ENCODE measurements at regions not wholly inside any gene's neighbourhood (a gene's known extent, or its start where the extent isn't known, plus 50 kb on each side); places are given as distances from the start of the nearest gene placed in this dataset.

DNA sequence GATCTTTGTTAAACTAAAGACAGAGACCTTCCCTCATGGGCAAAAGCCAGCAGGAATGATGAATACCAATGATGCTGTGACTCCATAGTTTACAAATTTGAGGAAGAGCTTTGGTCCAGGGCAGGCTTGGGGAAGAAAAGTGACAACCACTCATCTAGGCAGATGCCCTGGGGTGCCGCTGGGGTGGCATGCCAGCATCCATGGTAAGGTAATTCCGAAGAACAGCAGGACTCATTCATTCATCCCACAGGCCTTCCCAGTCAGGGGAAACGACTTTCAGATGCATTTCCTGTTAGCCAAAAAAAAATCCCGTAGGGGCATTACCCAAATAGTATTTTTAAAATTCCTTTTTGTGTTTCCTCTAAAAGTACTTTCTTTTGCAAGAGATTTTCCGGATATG, 180.7 kb upstream of the SERPINE2 start:
- TF ChIP-seq CTCF (IDR thresholded peaks at IDR 0.05) (no peak), POLR2A (IDR thresholded peaks at IDR 0.05) (no peak), POLR2AphosphoS5 (IDR thresholded peaks at IDR 0.05) (no peak)

Measured in gastroesophageal sphincter (tissue), 3 donors.